Fibroblast of villous mesenchyme (primary cell): ENCODE measurements at regions not wholly inside any gene's neighbourhood (a gene's known extent, or its start where the extent isn't known, plus 50 kb on each side); places are given as distances from the start of the nearest gene placed in this dataset.

ENCODE experiments used
- DNase-seq: peaks from one replicate; pipeline ENCODE4 v3.0.0-alpha.2; 2010; ENCODE audit warnings: low read depth
- H3K4me3 ChIP-seq: 2 replicates; pipeline ENCODE4 v1.5.1; 2011; ENCODE audit warnings: low read depth, mild to moderate bottlenecking, low read length
- TF ChIP-seq, protein P1 (sequence below): IDR thresholded peaks from 2 replicates; pipeline ENCODE4 v1.5.1; 2012; ENCODE audit warnings: low read depth, mild to moderate bottlenecking, low read length; ENCODE audit not compliant: insufficient read depth

DNA sequence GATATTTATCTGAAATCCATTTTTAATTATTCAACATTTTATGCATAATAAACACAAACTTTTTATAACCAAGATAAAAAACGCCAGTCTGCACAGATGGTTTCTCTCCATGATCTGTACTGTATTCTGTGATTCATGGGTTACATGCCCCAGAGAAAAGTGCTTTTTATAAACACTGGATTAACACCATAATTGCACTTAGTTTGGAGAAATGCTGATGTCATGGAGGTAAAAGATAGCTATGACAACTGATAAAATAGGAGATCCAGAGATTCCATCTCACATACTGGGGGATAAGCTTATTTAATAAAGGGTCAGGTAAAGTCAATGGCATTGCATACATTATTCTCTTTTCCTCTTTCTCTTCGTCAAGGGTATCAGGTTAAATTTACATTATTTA is 1460.4 kb upstream of the ALCAM start:
- no peak for DNase-seq
- TF ChIP-seq, protein P1, sequence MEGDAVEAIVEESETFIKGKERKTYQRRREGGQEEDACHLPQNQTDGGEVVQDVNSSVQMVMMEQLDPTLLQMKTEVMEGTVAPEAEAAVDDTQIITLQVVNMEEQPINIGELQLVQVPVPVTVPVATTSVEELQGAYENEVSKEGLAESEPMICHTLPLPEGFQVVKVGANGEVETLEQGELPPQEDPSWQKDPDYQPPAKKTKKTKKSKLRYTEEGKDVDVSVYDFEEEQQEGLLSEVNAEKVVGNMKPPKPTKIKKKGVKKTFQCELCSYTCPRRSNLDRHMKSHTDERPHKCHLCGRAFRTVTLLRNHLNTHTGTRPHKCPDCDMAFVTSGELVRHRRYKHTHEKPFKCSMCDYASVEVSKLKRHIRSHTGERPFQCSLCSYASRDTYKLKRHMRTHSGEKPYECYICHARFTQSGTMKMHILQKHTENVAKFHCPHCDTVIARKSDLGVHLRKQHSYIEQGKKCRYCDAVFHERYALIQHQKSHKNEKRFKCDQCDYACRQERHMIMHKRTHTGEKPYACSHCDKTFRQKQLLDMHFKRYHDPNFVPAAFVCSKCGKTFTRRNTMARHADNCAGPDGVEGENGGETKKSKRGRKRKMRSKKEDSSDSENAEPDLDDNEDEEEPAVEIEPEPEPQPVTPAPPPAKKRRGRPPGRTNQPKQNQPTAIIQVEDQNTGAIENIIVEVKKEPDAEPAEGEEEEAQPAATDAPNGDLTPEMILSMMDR = no peak
- H3K4me3 ChIP-seq = no peak overlapping the region

DNA sequence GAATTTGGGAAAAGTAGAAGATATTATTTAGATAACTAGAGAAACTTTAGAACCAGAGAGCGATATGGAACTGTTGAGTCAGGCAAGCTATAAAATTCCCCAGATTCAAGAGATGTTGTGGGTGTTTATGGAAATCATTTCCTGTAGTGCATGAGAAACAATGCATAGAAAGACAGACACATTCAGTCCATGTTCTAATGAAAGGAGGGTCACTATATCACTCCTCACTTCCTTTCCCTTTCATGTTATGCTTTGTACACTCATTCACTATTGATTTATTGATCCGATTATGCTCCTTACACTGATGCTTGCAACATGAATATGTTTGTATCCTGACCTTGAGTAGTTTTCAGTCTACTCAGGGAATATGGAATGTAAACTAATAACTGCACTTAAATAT is 1459.9 kb upstream of the ALCAM start:
- H3K4me3 ChIP-seq = no peak overlapping the region
- TF ChIP-seq, protein P1 = no peak
- DNase-seq = no peak

DNA sequence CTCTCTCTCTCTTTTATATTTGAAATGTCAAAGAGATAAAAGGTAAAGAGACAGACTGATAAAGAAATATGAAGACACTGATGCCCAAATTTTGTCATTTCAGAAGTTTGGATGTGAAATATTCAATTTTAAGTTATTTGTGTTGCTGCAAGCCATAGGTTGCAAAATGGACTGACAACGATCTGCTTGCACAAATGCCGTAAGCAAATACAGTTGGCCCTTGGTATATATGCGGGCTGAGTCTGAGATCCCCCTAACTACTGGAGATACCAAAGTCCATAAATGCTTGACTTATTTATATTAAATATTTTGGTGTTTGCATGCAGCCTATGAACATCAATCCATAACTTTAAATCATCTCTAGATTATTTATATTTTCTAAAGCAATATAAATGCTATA is 1459.1 kb upstream of the ALCAM start:
- no peak overlapping the region for H3K4me3 ChIP-seq
- DNase-seq = no peak
- TF ChIP-seq, protein P1 = no peak

DNA sequence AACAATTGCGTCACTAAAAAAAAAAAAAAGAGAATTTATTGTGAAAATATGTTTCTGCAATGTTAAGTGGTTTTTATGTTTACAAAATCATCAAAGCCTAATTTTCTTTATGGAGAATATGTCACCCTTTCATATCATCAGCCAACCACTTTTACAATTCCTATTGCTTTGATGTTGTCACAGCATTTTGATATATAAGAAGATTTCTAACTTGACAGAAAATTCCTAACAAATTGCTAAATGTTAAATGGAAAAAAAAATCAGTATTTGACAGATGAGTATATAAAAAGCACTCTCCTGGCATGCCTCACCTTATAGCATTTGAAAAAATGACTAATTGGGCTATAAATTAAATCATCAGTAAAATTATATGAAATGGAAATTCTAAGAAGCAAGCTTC is 1457.3 kb upstream of the ALCAM start:
- TF ChIP-seq, protein P1 = no peak
- no peak for DNase-seq
- H3K4me3 ChIP-seq = no peak overlapping the region

DNA sequence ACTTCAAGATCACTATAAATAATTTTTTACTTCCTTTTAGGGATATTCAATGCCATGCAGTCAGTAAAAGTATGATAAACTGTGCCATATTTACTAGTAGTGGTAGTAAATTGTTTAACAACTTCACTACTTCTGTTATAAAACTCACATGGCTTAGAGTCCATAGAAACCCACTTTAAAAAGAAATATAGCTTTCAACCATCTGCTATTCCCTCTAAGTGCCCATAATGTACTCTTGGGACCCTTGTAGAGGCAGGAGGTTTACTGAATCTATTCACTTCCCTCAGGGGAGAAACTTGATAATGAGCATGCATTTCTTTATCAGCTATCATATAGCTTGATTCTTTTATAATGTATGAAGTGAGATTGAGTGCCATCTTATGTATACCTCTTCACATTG is 1448.4 kb upstream of the ALCAM start:
- no peak overlapping the region for H3K4me3 ChIP-seq
- TF ChIP-seq, protein P1 = no peak
- no peak for DNase-seq

DNA sequence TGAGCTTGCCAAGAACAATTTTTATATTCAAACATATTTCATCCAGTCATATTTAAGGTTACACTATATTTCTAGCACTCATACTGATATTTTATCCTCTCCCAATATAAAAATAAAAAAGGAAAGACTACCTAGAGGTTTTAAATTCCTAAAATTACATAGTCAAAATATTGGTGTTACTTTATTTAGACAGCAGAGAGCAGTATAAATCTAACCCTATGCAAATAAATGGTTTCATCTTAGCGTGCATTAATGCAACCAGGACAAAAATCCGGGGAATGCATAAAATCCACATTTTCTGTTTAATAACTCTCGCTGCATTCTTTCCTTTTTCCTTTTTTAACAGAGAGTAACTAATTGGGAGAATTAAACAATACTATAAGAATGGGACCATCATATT is 1447.4 kb upstream of the ALCAM start:
- TF ChIP-seq, protein P1 = no peak
- no peak for DNase-seq
- H3K4me3 ChIP-seq = no peak overlapping the region

DNA sequence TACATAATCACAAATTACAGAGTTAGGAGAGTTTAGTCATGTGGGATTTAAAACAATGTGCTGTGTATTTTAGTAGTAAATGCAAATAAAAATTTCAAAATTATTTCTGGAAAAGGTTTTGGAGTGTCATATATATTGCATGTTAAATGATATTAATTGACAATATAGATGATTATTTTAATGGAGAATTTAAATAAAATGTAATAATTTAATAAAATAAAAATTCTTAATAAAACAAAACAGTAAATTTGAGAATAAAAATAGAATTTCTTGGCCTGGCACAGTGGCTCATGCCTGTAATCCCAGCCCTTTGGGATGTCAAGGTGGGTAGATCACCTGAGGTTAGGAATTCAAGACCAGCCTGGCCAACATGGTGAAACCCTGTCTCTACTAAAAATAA is 1442.8 kb upstream of the ALCAM start:
- TF ChIP-seq, protein P1 = no peak
- H3K4me3 ChIP-seq = no peak overlapping the region
- no peak for DNase-seq
